ENCODE measurements at regions not wholly inside any gene's neighbourhood (a gene's known extent, or its start where the extent isn't known, plus 50 kb on each side); places are given as distances from the start of the nearest gene placed in this dataset.

DNA sequence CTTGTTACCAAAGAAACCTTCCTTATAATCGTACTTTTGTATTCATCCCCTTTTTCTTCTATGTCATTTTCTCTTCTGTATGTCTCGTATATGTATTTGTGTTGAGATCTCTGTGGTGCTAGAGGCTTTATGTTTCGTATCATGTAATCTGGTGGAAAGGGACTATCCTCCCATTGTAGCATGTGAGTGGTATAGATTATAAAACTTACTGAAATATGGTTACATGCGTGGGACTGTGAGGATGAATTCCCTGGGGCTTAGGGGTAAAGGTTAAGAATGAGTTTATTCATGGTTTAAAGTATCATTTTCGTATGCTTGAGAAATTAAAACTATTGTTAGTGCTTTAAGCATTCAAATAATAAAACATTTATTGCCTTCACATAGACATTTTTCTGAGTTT lies 141.9 kb downstream of the ANKRD7 start:
- TF ChIP-seq, protein P1, sequence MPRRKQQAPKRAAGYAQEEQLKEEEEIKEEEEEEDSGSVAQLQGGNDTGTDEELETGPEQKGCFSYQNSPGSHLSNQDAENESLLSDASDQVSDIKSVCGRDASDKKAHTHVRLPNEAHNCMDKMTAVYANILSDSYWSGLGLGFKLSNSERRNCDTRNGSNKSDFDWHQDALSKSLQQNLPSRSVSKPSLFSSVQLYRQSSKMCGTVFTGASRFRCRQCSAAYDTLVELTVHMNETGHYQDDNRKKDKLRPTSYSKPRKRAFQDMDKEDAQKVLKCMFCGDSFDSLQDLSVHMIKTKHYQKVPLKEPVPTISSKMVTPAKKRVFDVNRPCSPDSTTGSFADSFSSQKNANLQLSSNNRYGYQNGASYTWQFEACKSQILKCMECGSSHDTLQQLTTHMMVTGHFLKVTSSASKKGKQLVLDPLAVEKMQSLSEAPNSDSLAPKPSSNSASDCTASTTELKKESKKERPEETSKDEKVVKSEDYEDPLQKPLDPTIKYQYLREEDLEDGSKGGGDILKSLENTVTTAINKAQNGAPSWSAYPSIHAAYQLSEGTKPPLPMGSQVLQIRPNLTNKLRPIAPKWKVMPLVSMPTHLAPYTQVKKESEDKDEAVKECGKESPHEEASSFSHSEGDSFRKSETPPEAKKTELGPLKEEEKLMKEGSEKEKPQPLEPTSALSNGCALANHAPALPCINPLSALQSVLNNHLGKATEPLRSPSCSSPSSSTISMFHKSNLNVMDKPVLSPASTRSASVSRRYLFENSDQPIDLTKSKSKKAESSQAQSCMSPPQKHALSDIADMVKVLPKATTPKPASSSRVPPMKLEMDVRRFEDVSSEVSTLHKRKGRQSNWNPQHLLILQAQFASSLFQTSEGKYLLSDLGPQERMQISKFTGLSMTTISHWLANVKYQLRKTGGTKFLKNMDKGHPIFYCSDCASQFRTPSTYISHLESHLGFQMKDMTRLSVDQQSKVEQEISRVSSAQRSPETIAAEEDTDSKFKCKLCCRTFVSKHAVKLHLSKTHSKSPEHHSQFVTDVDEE (CRISPR knock-in tag; IDR thresholded peaks at IDR 0.05): no peak
- TF ChIP-seq, protein P2, sequence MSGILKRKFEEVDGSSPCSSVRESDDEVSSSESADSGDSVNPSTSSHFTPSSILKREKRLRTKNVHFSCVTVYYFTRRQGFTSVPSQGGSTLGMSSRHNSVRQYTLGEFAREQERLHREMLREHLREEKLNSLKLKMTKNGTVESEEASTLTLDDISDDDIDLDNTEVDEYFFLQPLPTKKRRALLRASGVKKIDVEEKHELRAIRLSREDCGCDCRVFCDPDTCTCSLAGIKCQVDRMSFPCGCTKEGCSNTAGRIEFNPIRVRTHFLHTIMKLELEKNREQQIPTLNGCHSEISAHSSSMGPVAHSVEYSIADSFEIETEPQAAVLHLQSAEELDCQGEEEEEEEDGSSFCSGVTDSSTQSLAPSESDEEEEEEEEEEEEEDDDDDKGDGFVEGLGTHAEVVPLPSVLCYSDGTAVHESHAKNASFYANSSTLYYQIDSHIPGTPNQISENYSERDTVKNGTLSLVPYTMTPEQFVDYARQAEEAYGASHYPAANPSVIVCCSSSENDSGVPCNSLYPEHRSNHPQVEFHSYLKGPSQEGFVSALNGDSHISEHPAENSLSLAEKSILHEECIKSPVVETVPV (CRISPR knock-in tag; IDR thresholded peaks at IDR 0.05): no peak
- TF ChIP-seq, protein P3, sequence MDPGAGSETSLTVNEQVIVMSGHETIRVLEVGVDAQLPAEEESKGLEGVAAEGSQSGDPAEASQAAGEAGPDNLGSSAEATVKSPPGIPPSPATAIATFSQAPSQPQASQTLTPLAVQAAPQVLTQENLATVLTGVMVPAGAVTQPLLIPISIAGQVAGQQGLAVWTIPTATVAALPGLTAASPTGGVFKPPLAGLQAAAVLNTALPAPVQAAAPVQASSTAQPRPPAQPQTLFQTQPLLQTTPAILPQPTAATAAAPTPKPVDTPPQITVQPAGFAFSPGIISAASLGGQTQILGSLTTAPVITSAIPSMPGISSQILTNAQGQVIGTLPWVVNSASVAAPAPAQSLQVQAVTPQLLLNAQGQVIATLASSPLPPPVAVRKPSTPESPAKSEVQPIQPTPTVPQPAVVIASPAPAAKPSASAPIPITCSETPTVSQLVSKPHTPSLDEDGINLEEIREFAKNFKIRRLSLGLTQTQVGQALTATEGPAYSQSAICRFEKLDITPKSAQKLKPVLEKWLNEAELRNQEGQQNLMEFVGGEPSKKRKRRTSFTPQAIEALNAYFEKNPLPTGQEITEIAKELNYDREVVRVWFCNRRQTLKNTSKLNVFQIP (CRISPR knock-in tag; IDR thresholded peaks at IDR 0.05; ENCODE audit: borderline replicate concordance, low read depth): no peak
- TF ChIP-seq PPARA (CRISPR knock-in tag; IDR thresholded peaks at IDR 0.05; ENCODE audit: borderline replicate concordance) (no peak), ZNF565 (CRISPR knock-in tag; conservative IDR thresholded peaks at IDR 0.05; ENCODE audit: low read depth) (no peak), OSR1 (CRISPR knock-in tag; IDR thresholded peaks at IDR 0.05) (no peak), SNAI2 (CRISPR knock-in tag; IDR thresholded peaks at IDR 0.05) (no peak)
- ATAC-seq: no peak

DNA sequence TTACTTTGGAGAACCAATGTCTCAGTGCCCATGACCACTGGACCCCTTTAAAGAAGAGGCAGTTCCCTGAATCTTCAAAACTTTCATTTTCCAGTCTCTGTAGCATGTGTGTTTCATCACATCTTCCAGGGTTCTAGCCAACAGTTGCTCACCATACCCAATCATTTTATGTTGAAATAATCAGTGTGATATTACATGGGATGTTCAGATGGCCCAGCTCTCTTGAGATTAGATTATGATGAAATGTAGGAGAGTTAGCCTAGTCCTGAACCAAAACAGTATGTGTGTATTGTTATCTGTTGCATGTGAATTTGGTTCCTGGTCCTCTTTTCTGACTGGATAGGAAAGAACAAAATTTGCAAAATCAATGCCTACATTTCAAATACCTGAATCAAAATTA lies 144.5 kb downstream of the ANKRD7 start:
- no peak for ATAC-seq
- TF ChIP-seq ZNF8 (CRISPR knock-in tag; IDR thresholded peaks at IDR 0.05): no peak
- TF ChIP-seq, protein P3 (CRISPR knock-in tag; IDR thresholded peaks at IDR 0.05; ENCODE audit: borderline replicate concordance, low read depth): no peak
- TF ChIP-seq, protein P4, sequence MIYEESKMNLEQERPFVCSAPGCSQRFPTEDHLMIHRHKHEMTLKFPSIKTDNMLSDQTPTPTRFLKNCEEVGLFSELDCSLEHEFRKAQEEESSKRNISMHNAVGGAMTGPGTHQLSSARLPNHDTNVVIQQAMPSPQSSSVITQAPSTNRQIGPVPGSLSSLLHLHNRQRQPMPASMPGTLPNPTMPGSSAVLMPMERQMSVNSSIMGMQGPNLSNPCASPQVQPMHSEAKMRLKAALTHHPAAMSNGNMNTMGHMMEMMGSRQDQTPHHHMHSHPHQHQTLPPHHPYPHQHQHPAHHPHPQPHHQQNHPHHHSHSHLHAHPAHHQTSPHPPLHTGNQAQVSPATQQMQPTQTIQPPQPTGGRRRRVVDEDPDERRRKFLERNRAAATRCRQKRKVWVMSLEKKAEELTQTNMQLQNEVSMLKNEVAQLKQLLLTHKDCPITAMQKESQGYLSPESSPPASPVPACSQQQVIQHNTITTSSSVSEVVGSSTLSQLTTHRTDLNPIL (CRISPR knock-in tag; IDR thresholded peaks at IDR 0.05; ENCODE audit: low read depth): no peak
- no peak for TF ChIP-seq ISL1 (CRISPR knock-in tag; IDR thresholded peaks at IDR 0.05)

DNA sequence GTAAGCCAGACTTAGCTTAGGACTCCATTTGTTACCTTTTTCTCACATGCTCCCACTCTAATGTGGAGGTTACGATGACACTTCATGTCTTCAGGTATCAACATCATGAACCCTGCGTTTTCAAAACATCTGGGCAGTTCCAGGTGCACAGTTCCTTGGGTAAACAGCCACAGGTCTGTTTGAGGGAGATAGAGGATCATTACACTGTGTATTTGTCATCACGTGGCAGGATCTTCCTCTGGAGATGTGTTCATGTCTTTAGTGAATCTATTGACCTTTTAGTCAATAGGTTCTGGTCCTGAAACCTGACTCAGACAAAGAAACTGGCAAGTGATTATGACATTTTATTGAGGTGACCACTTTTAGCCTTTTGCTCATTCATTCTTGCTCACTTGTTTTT lies 145.5 kb downstream of the ANKRD7 start:
- no peak for TF ChIP-seq ZNF565 (CRISPR knock-in tag; conservative IDR thresholded peaks at IDR 0.05; ENCODE audit: low read depth)
- TF ChIP-seq ZFP30 (CRISPR knock-in tag; IDR thresholded peaks at IDR 0.05): no peak
- TF ChIP-seq ESRRG (CRISPR knock-in tag; IDR thresholded peaks at IDR 0.05): no peak
- no peak for TF ChIP-seq ZNF8 (CRISPR knock-in tag; IDR thresholded peaks at IDR 0.05)
- TF ChIP-seq, protein P4 (CRISPR knock-in tag; IDR thresholded peaks at IDR 0.05; ENCODE audit: low read depth): no peak
- TF ChIP-seq GLIS3 (CRISPR knock-in tag; IDR thresholded peaks at IDR 0.05): no peak
- TF ChIP-seq, protein P1 (CRISPR knock-in tag; IDR thresholded peaks at IDR 0.05): no peak
- TF ChIP-seq ZC3H10 (CRISPR knock-in tag; IDR thresholded peaks at IDR 0.05): no peak
- no peak for TF ChIP-seq OSR1 (CRISPR knock-in tag; IDR thresholded peaks at IDR 0.05)
- no peak for TF ChIP-seq PPARA (CRISPR knock-in tag; IDR thresholded peaks at IDR 0.05; ENCODE audit: borderline replicate concordance)
- TF ChIP-seq CSDC2 (CRISPR knock-in tag; IDR thresholded peaks at IDR 0.05): no peak
- no peak for TF ChIP-seq ZFP3 (CRISPR knock-in tag; IDR thresholded peaks at IDR 0.05)
- TF ChIP-seq, protein P5, sequence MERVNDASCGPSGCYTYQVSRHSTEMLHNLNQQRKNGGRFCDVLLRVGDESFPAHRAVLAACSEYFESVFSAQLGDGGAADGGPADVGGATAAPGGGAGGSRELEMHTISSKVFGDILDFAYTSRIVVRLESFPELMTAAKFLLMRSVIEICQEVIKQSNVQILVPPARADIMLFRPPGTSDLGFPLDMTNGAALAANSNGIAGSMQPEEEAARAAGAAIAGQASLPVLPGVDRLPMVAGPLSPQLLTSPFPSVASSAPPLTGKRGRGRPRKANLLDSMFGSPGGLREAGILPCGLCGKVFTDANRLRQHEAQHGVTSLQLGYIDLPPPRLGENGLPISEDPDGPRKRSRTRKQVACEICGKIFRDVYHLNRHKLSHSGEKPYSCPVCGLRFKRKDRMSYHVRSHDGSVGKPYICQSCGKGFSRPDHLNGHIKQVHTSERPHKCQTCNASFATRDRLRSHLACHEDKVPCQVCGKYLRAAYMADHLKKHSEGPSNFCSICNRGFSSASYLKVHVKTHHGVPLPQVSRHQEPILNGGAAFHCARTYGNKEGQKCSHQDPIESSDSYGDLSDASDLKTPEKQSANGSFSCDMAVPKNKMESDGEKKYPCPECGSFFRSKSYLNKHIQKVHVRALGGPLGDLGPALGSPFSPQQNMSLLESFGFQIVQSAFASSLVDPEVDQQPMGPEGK (CRISPR knock-in tag; IDR thresholded peaks at IDR 0.05; ENCODE audit: borderline replicate concordance): no peak
- TF ChIP-seq TCF4 (CRISPR knock-in tag; IDR thresholded peaks at IDR 0.05; ENCODE audit: borderline replicate concordance): no peak
- no peak for ATAC-seq

Measured in SK-N-SH treated with all-trans-retinoic acid at 6 μM for 48 hours (cell line).